Mesendoderm (in vitro differentiated cells): ENCODE measurements at regions not wholly inside any gene's neighbourhood (a gene's known extent, or its start where the extent isn't known, plus 50 kb on each side); places are given as distances from the start of the nearest gene placed in this dataset.
"Not testable (repeated sequence)": the region's sequence is repeated elsewhere in the genome, so short reads cannot be mapped to it uniquely, and the experiment has no call there.

ENCODE experiments used
- DNase-seq: peaks from one replicate; pipeline ENCODE4 v3.0.0; 2013
- H2AK5ac ChIP-seq: 2 replicates; pipeline ENCODE4 v1.6.1; 2013; ENCODE audit warnings: low read length, inconsistent platforms
- H2BK120ac ChIP-seq: 2 replicates; pipeline ENCODE4 v1.6.1; 2013; ENCODE audit warnings: low read depth, mild to moderate bottlenecking, low read length, moderate library complexity, mixed read lengths
- H2BK15ac ChIP-seq: replicated peaks from 2 replicates; pipeline ENCODE4 v1.6.1; 2013; ENCODE audit warnings: low read depth, mild to moderate bottlenecking, moderate library complexity
- H2BK5ac ChIP-seq: 2 replicates; pipeline ENCODE4 v1.6.1; 2013; ENCODE audit warnings: low read length, inconsistent platforms
- H3K18ac ChIP-seq: 2 replicates; pipeline ENCODE4 v1.6.1; 2013; ENCODE audit warnings: mild to moderate bottlenecking, low read length, mixed read lengths
- H3K23ac ChIP-seq: one replicate; pipeline ENCODE4 v1.6.1; 2013; ENCODE audit warnings: low read length
- H3K27ac ChIP-seq: 2 replicates; pipeline ENCODE4 v1.5.1; 2013; ENCODE audit warnings: low read depth, mild to moderate bottlenecking, inconsistent platforms, low read length, moderate library complexity
- H3K27me3 ChIP-seq: 2 replicates; pipeline ENCODE4 v1.6.1; 2013; ENCODE audit warnings: low read length, control low read depth, mild to moderate bottlenecking, inconsistent platforms; ENCODE audit not compliant: insufficient read depth, poor library complexity
- H3K36me3 ChIP-seq: 2 replicates; pipeline ENCODE4 v1.6.1; 2013; ENCODE audit warnings: low read length, inconsistent platforms; ENCODE audit not compliant: control insufficient read depth, insufficient read depth
- H3K4ac ChIP-seq: one replicate; pipeline ENCODE4 v1.6.1; 2013; ENCODE audit warnings: low read depth, mild to moderate bottlenecking, low read length, moderate library complexity
- H3K4me1 ChIP-seq: 2 replicates; pipeline ENCODE4 v1.6.1; 2013; ENCODE audit warnings: low read depth, low read length, inconsistent platforms; ENCODE audit not compliant: control insufficient read depth
- H3K4me2 ChIP-seq: 2 replicates; pipeline ENCODE4 v1.6.1; 2013; ENCODE audit warnings: low read length
- H3K4me3 ChIP-seq: 2 replicates; pipeline ENCODE4 v1.5.1; 2013; ENCODE audit warnings: mild to moderate bottlenecking, low read length
- H3K56ac ChIP-seq: one replicate; pipeline ENCODE4 v1.6.1; 2013; ENCODE audit warnings: low read length
- H3K79me1 ChIP-seq: 2 replicates; pipeline ENCODE4 v1.6.1; 2013; ENCODE audit warnings: low read length, inconsistent platforms
- H3K79me2 ChIP-seq: 2 replicates; pipeline ENCODE4 v1.6.1; 2013; ENCODE audit warnings: mild to moderate bottlenecking, low read length; ENCODE audit not compliant: control insufficient read depth, insufficient read depth
- H3K9ac ChIP-seq: 2 replicates; pipeline ENCODE4 v1.6.1; 2013; ENCODE audit warnings: low read length, inconsistent platforms
- H4K5ac ChIP-seq: one replicate; pipeline ENCODE4 v1.6.1; 2013; ENCODE audit warnings: low read length
- H4K8ac ChIP-seq: one replicate; pipeline ENCODE4 v1.6.1; 2013; ENCODE audit warnings: low read depth, mild to moderate bottlenecking, control low read depth, low read length, moderate library complexity
- WGBS: extraction: QIAGEN DNeasy Blood & Tissue Kit; methylation state at CpG from one replicate; pipeline ENCODE4 v1.1.7; 2013; ENCODE audit warnings: low lambda C conversion rate, missing lambda C conversion rate; ENCODE audit not compliant: insufficient coverage; ENCODE audit errors: extremely low coverage; 5-methylcytosine and 5-hydroxymethylcytosine counted together

- no peaks in the 10 kb centered on the region for H3K27me3 ChIP-seq
- no peaks in the 10 kb centered on the region for H3K79me1 ChIP-seq
- H2AK5ac ChIP-seq: no peak overlapping the region
- no peak for DNase-seq
- no peak overlapping the region for H3K9ac ChIP-seq
- H3K56ac ChIP-seq: no peak overlapping the region
- H3K27ac ChIP-seq: no peak overlapping the region
- no peak overlapping the region for H2BK5ac ChIP-seq
- H3K18ac ChIP-seq: no peak overlapping the region
- no peak overlapping the region for H3K23ac ChIP-seq
- no CpG with 5 or more reads among the region's 3 CpGs for WGBS
- no peak overlapping the region for H4K8ac ChIP-seq
- H3K79me2 ChIP-seq: no peaks in the 10 kb centered on the region
- no peak overlapping the region for H3K4me2 ChIP-seq
- no peak overlapping the region for H3K4me3 ChIP-seq
- H2BK120ac ChIP-seq: no peak overlapping the region
- no peaks in the 10 kb centered on the region for H3K36me3 ChIP-seq
- H4K5ac ChIP-seq: no peak overlapping the region
- H3K4me1 ChIP-seq: no peaks in the 10 kb centered on the region
- no peak overlapping the region for H2BK15ac ChIP-seq
- H3K4ac ChIP-seq: no peak overlapping the region
Measured at GRCh38 chr4:118410138-118410537, 57.3 kb upstream of the PRSS12 start.

- Histone ChIP-seq H2AK5ac (no peak overlapping the region), H3K4me2 (no peak overlapping the region), H3K56ac (no peak overlapping the region), H2BK120ac (no peak overlapping the region), H3K23ac (no peak overlapping the region), H3K27ac (no peak overlapping the region), H3K4me3 (no peak overlapping the region), H2BK15ac (no peak overlapping the region), H3K79me1 (no peaks in the 10 kb centered on the region), H3K79me2 (no peaks in the 10 kb centered on the region), H3K36me3 (no peaks in the 10 kb centered on the region), H4K5ac (no peak overlapping the region), H4K8ac (no peak overlapping the region), H3K18ac (no peak overlapping the region), H3K9ac (no peak overlapping the region), H3K4ac (no peak overlapping the region), H3K27me3 (no peaks in the 10 kb centered on the region), H2BK5ac (no peak overlapping the region), H3K4me1 (no peaks in the 10 kb centered on the region)
- DNase-seq: no peak
Measured at GRCh38 chr4:118417325-118417724, 64.5 kb upstream of the PRSS12 start.

- not testable (repeated sequence) for H3K36me3 ChIP-seq, H3K9ac ChIP-seq, H3K27me3 ChIP-seq, DNase-seq, H2AK5ac ChIP-seq, H3K79me2 ChIP-seq, H4K5ac ChIP-seq, H3K27ac ChIP-seq, H3K23ac ChIP-seq, H4K8ac ChIP-seq, H2BK15ac ChIP-seq, H2BK5ac ChIP-seq, H3K4ac ChIP-seq, H3K18ac ChIP-seq, H3K56ac ChIP-seq, H3K4me1 ChIP-seq, H3K79me1 ChIP-seq, H2BK120ac ChIP-seq, H3K4me3 ChIP-seq, H3K4me2 ChIP-seq
- no CpG with 5 or more reads among the region's 5 CpGs for WGBS
Measured at GRCh38 chr4:118417800-118418199, 65.0 kb upstream of the PRSS12 start.

GRCh38 chr4:118418396-118418795 lies 65.6 kb upstream of the PRSS12 start:
- not testable (repeated sequence) for H3K79me2 ChIP-seq, H3K4me3 ChIP-seq, H4K5ac ChIP-seq, H3K4me2 ChIP-seq, H2BK5ac ChIP-seq, H3K4ac ChIP-seq, H2BK15ac ChIP-seq, H3K9ac ChIP-seq, H2AK5ac ChIP-seq, H4K8ac ChIP-seq, H3K18ac ChIP-seq, H3K27me3 ChIP-seq, H3K36me3 ChIP-seq, H3K23ac ChIP-seq, H3K27ac ChIP-seq, H3K4me1 ChIP-seq, H3K56ac ChIP-seq, DNase-seq, H2BK120ac ChIP-seq, H3K79me1 ChIP-seq
- WGBS: no CpG with 5 or more reads among the region's 2 CpGs

- not testable (repeated sequence) for H2AK5ac ChIP-seq, H3K36me3 ChIP-seq, H3K56ac ChIP-seq, H4K5ac ChIP-seq, H3K4me1 ChIP-seq, DNase-seq, H2BK120ac ChIP-seq, H3K79me1 ChIP-seq, H3K27ac ChIP-seq, H3K18ac ChIP-seq, H3K23ac ChIP-seq, H4K8ac ChIP-seq, H3K4me3 ChIP-seq, H3K4ac ChIP-seq, H2BK15ac ChIP-seq, H3K9ac ChIP-seq, H2BK5ac ChIP-seq, H3K27me3 ChIP-seq, H3K79me2 ChIP-seq, H3K4me2 ChIP-seq
- no CpG with 5 or more reads among the region's 7 CpGs for WGBS
Measured at GRCh38 chr4:118419626-118420025, 66.8 kb upstream of the PRSS12 start.

GRCh38 chr4:118424062-118424461 lies 71.3 kb upstream of the PRSS12 start:
- not testable (repeated sequence) for H4K8ac ChIP-seq, H3K79me1 ChIP-seq, H2AK5ac ChIP-seq, H3K79me2 ChIP-seq, H3K4ac ChIP-seq, H3K23ac ChIP-seq, H3K27ac ChIP-seq, H2BK120ac ChIP-seq, H4K5ac ChIP-seq, H2BK5ac ChIP-seq, H3K18ac ChIP-seq, H3K4me2 ChIP-seq, H3K56ac ChIP-seq, H3K9ac ChIP-seq, H3K27me3 ChIP-seq, H3K36me3 ChIP-seq, H3K4me1 ChIP-seq, H2BK15ac ChIP-seq, H3K4me3 ChIP-seq
- DNase-seq: peak; percentile 72
- no CpG with 5 or more reads among the region's 5 CpGs for WGBS
